ENCODE measurements at regions not wholly inside any gene's neighbourhood (a gene's known extent, or its start where the extent isn't known, plus 50 kb on each side); places are given as distances from the start of the nearest gene placed in this dataset.

DNA sequence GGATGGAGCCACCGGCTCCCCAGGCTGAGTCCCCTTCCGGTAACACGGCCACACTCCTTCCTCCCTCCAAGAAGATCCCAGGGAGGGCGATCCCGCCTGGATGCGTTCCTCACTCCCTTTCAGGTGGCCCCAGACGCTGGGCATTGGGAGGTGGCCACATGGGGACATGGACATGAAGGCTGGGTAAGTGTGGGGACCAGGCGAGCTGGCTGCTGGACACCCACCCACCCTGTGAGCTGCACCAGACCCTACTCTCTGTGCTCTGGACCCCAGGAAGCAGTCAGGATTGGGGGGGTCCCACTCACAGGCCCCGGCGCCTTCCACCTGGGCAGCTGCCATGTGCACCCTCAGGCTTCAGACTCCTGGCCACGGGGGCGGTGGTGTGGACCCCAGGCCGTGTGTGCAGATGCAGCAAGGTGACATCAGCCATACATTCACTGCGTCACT lies 932.8 kb downstream of the BRD1 start:
- H3K4me1 ChIP-seq (ENCODE audit: control insufficient read depth in 1 of 2, low read depth in 2 of 2) = no peaks in the 10 kb centered on the region
- H3K27ac ChIP-seq = no peak overlapping the region
- H3K36me3 ChIP-seq = no peaks in the 10 kb centered on the region
- H3K9me3 ChIP-seq = no peaks in the 10 kb centered on the region
- no peaks in the 10 kb centered on the region for H3K27me3 ChIP-seq (replicated peaks; ENCODE audit: insufficient read depth)
- no peak overlapping the region for H3K4me3 ChIP-seq
- DNase-seq (ENCODE audit: low spot score) (no peak), ATAC-seq (ENCODE audit: insufficient number of reproducible peaks, low FRiP score, low read depth) (no peak)
- TF ChIP-seq, protein P1, sequence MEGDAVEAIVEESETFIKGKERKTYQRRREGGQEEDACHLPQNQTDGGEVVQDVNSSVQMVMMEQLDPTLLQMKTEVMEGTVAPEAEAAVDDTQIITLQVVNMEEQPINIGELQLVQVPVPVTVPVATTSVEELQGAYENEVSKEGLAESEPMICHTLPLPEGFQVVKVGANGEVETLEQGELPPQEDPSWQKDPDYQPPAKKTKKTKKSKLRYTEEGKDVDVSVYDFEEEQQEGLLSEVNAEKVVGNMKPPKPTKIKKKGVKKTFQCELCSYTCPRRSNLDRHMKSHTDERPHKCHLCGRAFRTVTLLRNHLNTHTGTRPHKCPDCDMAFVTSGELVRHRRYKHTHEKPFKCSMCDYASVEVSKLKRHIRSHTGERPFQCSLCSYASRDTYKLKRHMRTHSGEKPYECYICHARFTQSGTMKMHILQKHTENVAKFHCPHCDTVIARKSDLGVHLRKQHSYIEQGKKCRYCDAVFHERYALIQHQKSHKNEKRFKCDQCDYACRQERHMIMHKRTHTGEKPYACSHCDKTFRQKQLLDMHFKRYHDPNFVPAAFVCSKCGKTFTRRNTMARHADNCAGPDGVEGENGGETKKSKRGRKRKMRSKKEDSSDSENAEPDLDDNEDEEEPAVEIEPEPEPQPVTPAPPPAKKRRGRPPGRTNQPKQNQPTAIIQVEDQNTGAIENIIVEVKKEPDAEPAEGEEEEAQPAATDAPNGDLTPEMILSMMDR (IDR thresholded peaks at IDR 0.05) = no peak

DNA sequence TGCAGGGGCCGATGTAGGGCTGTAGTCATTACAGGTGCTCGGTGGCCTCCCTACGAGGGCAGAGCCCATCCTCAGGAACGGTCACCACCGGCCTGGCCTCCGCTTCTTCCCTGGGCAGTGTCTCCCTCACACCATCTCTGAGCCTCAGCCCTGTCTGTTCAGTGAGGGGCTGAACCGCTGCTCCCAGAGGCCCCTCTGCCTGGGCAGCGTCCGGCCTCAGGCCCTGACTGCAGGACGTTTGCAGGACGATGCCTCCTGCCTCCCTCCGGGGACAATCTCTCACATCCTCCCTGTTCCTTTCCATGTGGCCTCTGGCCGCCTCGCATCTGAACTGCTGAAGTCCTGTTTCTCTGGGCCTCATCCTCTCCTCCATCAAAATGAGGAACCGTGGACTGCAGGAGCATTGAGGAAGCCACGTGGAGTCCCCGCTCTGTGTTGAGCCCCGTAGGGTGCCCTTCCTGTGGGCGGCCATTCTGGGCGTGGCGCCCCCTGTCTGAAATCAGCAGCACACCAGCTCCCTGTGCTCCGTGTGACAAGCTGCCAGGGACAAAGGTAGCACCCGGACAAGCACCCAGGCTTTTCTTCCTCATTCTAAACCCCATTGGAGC lies 933.5 kb downstream of the BRD1 start:
- ATAC-seq (ENCODE audit: insufficient number of reproducible peaks, low FRiP score, low read depth) = no peak
- no peak for DNase-seq (ENCODE audit: low spot score)
- H3K27me3 ChIP-seq (replicated peaks; ENCODE audit: insufficient read depth) = no peaks in the 10 kb centered on the region

DNA sequence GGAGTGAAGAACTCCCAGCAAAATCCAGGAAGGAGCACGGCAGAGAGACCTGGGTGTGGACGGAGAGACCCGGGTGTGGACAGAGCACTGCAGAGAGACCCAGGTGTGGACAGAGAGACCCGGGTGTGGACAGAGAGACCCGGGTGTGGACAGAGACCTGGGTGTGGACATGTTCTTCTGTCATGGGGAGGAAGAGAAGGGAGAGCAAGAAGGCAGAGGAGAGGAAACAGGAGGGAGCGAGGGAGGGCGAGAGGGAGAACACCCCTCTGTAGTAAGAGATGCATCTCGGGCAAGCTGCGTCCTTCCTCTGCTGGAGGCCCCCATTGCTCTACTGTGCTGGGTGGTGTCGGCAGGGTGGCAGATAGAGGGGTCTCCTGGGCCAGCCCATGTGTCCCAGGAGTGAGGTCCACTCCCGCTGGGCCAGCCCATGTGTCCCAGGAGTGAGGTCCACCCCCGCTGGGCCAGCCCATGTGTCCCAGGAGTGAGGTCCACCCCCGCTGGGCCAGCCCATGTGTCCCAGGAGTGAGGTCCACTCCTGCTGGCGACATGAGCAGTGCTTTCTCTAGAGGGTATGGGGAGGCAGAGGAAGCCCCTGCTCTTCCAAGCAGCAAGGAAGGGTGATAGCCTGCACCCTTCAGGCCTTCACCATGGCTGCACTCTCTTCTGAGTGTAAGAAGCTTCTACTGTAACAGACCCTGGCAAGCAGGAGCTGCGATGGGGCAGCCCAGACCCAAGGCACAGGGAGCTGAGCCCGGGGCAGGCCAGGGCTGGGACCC lies 934.2 kb downstream of the BRD1 start:
- Histone ChIP-seq H3K4me3 (no peak overlapping the region), H3K27me3 (replicated peaks; ENCODE audit: insufficient read depth) (no peaks in the 10 kb centered on the region), H3K9me3 (no peaks in the 10 kb centered on the region), H3K4me1 (ENCODE audit: control insufficient read depth in 1 of 2, low read depth in 2 of 2) (no peaks in the 10 kb centered on the region), H3K36me3 (no peaks in the 10 kb centered on the region), H3K27ac (no peak overlapping the region)
- TF ChIP-seq, protein P1 (IDR thresholded peaks at IDR 0.05) = no peak
- ATAC-seq (ENCODE audit: insufficient number of reproducible peaks, low FRiP score, low read depth) = no peak
- no peak for DNase-seq (ENCODE audit: low spot score)

More for the DNA sequence above, 933.5 kb downstream of the BRD1 start:
- Histone ChIP-seq H3K4me1 (ENCODE audit: control insufficient read depth in 1 of 2, low read depth in 2 of 2) (no peaks in the 10 kb centered on the region), H3K27ac (no peak overlapping the region), H3K9me3 (no peaks in the 10 kb centered on the region), H3K4me3 (no peak overlapping the region), H3K36me3 (no peaks in the 10 kb centered on the region)
- TF ChIP-seq, protein P1 (IDR thresholded peaks at IDR 0.05) = no peak

DNA sequence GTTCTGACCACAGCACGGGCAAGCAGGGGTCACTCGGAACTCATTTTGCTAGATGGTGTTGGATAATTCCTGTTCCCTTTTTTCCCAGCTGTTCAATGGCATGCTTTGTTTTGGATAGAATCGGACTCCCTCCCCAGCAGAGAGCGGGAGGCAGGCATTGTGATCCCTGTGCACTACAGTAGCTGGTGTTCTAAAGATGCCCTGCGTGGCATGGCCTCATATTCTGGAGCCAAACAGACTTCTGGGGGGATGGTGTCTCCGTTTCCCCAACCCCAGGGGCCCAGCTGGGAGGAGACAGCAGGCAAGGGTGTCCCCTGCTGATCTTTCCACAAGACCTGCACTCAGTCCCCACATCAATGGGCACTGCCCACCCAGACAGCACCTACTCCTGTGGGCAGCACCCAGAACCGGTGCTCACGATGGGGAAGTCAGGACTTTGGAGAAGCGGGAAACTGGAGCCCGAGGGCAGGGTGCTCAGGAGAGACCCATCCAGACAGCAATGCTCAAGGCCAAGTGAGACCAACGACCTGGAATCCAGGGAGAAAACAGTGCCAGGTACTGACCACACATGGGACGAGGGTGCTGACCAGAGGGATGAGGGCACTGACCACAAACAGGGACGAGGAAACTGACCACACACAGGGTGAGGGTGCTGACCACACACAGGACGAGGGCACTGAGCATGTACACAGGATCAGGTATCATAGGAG lies 934.9 kb downstream of the BRD1 start:
- H3K4me1 ChIP-seq (ENCODE audit: control insufficient read depth in 1 of 2, low read depth in 2 of 2) = no peaks in the 10 kb centered on the region
- H3K27me3 ChIP-seq (replicated peaks; ENCODE audit: insufficient read depth) = no peaks in the 10 kb centered on the region
- no peak for ATAC-seq (ENCODE audit: insufficient number of reproducible peaks, low FRiP score, low read depth)
- H3K9me3 ChIP-seq = no peaks in the 10 kb centered on the region
- TF ChIP-seq, protein P1 (IDR thresholded peaks at IDR 0.05) = no peak
- H3K36me3 ChIP-seq = no peaks in the 10 kb centered on the region
- no peak for DNase-seq (ENCODE audit: low spot score)
- H3K27ac ChIP-seq = no peak overlapping the region
- no peak overlapping the region for H3K4me3 ChIP-seq
